NT2/D1 (cell line): ENCODE measurements at regions not wholly inside any gene's neighbourhood (a gene's known extent, or its start where the extent isn't known, plus 50 kb on each side); places are given as distances from the start of the nearest gene placed in this dataset.
"Not testable (repeated sequence)": the region's sequence is repeated elsewhere in the genome, so short reads cannot be mapped to it uniquely, and the experiment has no call there.

Source experiments
- SUZ12 ChIP-seq: IDR thresholded peaks from 2 replicates; pipeline ENCODE4 v1.6.1; 2011; ENCODE audit not compliant: insufficient read length, insufficient read depth; ENCODE audit errors: extremely low read depth
- YY1 ChIP-seq: IDR thresholded peaks from 2 replicates; pipeline ENCODE4 v1.6.1; 2011; ENCODE audit not compliant: insufficient read length, insufficient read depth
- ZNF274 ChIP-seq: IDR thresholded peaks from 2 replicates; pipeline ENCODE4 v1.6.1; 2011; ENCODE audit warnings: mild to moderate bottlenecking, low read depth, low read length

GRCh38 chrX:74181976-74182375 lies 122.0 kb upstream of the ZCCHC13 start:
- not testable (repeated sequence) for TF ChIP-seq YY1, ZNF274, SUZ12
